Hepatocyte (in vitro differentiated cells): ENCODE measurements at regions not wholly inside any gene's neighbourhood (a gene's known extent, or its start where the extent isn't known, plus 50 kb on each side); places are given as distances from the start of the nearest gene placed in this dataset.

Experiments
- EZH2 ChIP-seq: fragments of 200-600 bp; sonication (generic); IDR thresholded peaks from 2 replicates; pipeline ENCODE4 v1.6.1; 2016; ENCODE audit warnings: antibody characterized with exemption, mild to moderate bottlenecking, borderline replicate concordance
- TF ChIP-seq, protein P1 (sequence below): fragments of 200-600 bp; sonication (generic); IDR thresholded peaks from 2 replicates; pipeline ENCODE4 v1.5.1; 2016; ENCODE audit warnings: antibody characterized with exemption, mild to moderate bottlenecking; ENCODE audit not compliant: poor library complexity

DNA sequence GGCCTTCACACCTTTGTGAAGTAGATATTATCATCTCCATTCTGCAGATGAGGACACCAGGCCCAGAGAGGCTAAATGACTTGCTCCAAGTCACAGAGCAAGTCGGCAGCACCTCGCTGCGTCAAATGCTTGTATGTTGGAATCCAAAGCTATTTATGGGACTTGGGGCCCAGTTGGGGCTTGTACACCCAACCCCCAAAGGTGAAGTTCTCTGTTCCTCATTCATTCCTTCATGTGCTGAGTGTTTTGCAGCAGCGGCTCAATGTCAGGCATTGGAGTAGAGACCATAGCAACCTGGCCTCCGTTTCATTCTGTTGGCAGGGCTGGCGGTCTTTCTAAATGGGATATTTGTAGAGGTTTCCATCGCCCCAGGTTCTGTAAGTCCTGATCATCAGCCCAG lies 113.4 kb upstream of the SLC25A33 start:
- TF ChIP-seq, protein P1, sequence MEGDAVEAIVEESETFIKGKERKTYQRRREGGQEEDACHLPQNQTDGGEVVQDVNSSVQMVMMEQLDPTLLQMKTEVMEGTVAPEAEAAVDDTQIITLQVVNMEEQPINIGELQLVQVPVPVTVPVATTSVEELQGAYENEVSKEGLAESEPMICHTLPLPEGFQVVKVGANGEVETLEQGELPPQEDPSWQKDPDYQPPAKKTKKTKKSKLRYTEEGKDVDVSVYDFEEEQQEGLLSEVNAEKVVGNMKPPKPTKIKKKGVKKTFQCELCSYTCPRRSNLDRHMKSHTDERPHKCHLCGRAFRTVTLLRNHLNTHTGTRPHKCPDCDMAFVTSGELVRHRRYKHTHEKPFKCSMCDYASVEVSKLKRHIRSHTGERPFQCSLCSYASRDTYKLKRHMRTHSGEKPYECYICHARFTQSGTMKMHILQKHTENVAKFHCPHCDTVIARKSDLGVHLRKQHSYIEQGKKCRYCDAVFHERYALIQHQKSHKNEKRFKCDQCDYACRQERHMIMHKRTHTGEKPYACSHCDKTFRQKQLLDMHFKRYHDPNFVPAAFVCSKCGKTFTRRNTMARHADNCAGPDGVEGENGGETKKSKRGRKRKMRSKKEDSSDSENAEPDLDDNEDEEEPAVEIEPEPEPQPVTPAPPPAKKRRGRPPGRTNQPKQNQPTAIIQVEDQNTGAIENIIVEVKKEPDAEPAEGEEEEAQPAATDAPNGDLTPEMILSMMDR, result no peak
- no peak for TF ChIP-seq EZH2
